T-helper 9 cell (primary cell): ENCODE measurements at regions not wholly inside any gene's neighbourhood (a gene's known extent, or its start where the extent isn't known, plus 50 kb on each side); places are given as distances from the start of the nearest gene placed in this dataset.

ENCODE experiments used
- DNase-seq: peaks from one replicate; pipeline ENCODE4 v3.0.0-alpha.2; 2020

DNA sequence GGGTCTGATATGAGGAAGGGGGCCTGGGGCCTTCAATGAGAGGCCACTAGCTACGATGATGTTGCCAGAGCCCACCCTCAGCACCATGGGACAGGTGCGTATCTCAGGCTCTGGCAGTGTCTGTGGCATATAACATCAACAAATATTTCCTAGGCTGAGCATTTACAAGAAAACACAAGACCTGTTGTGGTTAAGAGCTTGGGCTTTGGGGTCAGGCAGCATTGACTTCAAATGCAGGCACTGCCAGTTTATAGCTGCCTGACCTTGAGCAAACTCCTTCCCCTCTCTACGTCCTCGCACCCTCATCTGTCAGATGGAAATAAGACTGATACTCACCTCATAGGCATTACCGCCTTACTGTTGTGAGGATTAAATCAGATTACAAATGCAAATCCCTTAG lies 156.0 kb downstream of the KATNAL1 start:
- DNase-seq: no peak

DNA sequence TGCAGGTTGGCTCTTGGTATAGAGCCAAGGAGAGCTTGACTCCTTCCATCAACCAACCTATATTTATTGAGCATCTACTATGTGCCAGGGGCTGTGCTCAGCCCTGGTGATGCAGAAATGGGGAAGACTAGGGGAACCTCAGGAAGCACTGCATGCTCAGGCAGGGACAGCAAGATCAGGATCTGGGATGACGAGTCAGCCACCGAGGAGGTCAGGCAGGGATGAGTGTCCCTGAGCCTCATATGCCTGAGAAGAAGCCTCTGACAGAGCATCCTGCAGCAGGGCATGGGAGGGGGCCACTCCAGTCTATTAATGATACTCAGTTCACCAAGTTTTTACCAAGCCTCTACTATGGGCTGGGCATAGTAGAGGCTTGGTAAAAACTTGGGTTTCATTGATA lies 158.1 kb downstream of the KATNAL1 start:
- no peak for DNase-seq

DNA sequence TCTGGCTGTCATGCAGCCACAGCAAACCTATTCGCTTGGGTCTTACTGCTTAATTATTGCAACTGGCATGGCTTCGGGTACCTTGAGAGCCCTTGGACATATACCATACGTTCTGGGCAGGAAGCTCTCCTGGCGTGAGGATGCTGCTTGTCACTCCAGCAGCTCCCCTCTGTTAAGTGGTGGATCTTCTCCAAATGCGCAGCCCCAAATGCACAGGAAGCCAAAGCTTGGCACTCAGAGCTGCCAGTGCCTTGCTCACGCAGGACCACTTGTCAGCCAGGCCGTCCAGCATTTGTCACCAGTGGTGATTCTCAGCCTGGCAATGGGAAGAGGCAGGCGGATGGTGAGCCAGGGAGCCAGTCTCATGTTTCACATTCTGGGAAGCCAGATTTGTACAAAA lies 158.6 kb downstream of the KATNAL1 start:
- no peak for DNase-seq

DNA sequence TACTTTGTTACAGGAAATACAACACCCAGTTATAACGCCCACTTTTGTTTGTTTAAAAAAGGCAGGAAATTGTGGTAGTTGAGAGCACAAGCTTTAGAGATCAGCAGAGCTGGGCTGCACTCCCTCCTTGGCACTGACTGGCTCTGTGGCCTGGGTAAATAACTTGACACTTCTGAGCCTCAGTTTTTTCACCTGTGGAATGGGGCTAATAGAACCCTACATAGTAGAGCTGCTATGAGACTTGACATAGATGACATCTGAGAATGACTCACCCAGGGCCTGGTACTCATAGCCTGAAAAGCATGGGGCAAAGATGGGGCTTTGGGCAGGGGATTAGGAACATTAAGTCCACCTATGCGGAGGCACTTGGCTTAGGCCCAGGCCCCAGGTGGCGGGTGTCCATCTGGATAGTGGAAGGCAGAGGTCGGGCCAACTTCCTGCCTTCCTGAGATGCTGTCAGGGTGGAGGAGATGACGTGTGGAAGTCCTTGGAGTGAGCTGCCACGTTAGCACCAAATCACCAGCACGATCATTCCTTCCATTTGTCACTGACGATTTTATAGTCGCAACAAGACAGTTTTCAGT lies 159.1 kb downstream of the KATNAL1 start:
- peak; percentile 15 for DNase-seq

DNA sequence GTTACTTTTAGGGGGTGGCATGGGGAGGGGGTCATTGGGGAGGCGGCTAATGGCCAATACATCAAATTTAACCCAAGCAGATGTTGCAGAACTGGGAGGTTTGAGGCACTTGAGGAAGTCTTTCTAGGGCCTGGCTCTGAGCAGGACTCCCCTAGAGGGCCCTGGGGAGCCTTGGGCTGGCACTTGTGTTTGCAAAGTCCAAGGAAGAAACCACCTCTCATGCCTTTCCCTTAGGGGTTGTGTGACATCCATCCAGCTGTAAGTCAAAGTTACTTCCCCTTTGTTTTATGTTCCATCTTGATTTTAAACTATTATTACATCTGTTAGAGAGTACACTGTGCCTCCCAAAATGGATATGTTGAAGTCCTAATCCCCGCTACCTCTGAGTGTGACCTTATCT lies 159.9 kb downstream of the KATNAL1 start:
- no peak for DNase-seq

DNA sequence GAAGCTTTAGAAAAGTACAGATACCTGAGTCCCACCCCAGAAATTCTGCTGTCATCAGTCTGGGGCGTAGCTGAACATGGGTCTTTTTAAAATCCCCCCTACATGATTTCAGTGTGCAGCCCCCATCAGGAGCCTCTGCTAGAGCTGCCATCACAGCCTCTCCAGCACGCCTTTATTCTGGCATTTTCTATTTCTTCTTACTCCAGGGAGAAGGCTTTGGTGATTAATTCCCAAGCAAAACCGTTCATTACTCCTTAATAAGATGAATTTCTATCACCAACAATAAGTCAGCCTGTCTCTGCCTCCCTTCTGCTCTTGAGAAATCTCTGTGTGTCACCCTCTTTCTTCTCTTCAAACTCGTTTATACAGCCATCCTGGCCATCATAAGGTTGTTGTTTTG lies 160.3 kb downstream of the KATNAL1 start:
- DNase-seq: no peak

DNA sequence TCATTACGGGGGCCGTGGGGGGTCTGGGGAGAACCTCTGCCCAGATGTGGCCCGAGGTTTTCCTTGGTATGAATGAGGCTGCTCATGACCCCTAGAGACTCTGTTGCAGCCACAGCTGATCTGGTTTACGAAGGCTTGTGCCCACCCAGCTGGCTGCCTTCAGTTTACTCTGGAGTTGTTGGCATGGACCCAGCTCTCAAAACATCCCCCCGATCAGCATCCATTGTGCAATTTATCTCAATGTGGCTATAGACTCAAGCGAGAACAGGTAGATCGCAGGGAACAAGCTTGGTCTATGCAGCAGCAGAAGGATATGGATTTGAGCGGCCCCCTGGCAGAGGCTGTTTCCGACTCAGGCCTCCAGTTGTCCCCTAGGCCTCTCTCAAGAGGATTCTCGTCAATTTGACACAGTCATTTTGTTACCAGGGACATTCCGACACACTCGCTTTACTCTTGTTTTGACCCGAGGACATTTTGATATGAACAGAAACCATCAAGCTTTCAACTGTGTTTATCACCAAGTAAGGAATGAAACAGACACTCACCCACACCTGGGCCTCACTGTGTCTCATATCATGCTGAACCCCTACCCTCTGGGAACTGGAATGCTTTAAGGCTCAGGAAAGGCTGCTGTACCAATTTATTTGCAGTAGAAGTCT lies 161.5 kb downstream of the KATNAL1 start:
- DNase-seq: no peak

DNA sequence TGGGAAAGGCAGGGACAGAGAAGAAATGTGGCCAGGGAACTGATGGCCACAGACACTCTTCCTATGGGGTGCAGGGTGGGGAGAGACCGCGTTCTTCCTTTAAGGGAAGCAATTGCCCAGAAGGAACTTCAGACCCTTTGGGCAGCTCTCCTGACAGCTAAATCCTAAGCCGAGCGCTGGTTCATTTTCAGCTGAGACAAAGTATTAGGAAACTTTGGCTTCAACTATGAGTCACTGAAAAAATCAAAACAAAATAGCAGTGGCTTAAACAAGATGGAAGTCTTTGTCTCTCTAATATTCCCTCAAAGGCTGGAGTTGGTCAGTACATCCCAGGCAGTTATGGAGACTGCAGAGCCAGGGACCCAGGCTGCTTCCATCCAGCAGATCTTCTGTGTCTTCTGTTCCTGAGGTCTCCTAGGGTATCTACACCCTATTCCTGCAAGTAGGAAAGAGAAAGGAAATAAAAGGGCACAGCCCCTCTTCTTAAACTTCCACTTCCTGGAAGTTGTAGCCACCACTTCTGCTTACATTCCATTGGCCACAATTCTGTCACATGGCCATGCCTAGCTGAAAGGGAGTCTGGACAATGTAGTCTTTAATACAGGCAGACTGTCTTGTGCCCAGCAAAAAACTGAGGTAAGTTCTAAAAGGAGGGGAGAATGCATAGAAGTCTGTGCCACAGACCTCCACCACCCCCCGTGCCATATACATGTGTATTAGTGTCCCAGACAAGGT lies 163.5 kb downstream of the KATNAL1 start:
- no peak for DNase-seq

DNA sequence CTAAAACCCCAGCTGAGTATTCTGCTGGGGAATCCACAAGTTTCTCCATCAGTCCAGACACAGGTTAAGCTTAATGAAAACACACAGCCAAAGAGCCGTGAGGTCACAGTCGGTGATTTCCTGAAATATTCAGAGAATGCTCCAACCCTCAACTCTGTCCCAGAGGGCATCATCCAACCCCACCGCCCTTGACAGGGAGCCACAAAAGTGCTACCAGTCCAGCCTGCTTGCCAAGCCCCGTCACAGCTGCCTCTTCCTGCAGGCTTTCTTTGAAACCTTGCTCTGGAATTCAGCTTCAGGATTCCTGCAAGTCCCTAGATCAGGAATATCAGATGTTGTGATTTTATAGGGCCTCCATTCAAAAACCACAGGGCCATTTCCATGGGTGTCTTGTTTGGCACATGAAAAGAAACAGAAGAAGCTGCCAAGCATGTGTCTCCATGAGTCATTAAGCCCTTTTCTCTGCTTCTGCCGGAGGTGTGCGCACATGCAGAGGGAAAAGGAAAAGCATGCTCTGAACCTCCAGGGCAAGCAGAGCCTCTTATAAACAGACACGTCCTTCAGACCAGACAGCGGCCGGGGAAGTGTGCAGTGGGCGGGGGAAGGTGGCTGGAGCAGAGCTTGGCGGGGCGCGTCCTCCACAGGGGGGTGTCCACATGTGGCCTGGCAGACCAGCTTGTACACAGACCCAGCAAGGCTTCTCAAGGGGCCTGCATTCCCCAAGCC lies 164.7 kb downstream of the KATNAL1 start:
- no peak for DNase-seq

DNA sequence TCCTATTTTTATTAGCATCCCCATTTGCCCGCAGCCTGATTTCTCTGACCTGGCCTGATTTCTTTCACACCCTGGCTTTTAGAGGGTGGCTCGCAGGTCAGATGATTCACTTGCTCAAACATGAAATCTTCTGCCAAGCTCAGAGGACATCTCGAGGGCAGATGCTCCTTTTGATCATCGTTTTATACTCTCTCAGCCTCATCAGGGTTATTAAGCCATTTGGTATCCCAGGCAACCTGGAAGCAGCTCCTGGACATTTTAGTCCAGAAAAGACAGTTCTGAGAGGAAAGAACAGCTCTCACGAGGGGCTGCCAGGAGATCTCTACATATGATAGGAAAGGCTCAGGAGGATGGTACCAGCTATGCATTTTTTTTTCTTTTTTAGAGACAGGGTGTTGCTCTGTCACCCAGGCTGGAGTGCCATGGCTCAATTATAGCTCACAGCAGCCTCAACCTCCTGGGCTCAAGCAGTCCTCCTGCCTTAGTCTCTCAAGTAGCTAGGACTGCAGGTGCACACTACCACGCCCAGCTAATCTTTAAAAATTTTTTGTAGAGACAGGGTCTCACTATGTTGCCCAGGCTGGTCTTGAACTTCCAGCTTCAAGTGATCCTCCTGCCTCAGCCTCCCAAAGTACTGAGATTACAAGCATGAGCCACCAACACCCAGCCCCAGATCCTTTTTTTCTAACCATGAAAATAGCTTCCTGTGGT lies 165.4 kb downstream of the KATNAL1 start:
- no peak for DNase-seq

DNA sequence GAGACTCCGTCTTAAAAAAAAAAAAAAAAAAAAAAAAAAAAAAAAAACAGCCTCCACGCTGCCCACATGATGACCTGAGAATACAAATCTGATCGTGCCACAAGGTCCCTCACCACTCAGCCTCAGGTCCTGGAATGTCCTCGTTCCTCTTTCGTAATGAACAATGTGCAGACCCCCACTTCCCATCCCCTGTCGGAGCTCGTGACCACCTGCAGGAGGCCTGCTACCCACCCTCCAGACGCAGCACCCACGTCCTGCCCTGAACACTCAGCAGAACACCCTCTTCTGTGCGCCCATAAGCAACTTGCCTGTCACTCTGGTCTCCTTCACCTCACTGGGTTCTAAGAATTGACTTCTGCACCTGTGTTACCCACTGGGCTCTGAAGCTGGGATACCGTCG lies 166.4 kb downstream of the KATNAL1 start:
- no peak for DNase-seq

DNA sequence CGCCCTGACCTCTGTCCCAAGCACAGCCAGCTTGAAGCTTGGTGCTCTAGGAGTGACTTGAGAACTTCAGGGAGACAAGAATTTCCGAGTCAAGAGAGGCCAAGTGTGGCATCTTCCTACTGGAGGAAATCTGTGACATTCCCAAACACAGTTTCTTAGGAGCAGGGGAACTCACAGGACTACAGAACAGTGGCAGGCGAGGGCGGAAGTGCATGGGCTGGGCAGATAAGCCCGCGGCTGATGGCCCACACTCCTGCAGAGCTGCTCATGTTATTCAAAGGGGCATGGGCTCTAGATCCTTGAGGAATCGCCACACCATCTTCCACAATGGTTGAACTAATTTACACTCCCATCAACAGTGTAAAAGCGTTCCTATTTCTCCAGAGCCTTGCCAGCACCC lies 168.8 kb downstream of the KATNAL1 start:
- no peak for DNase-seq

DNA sequence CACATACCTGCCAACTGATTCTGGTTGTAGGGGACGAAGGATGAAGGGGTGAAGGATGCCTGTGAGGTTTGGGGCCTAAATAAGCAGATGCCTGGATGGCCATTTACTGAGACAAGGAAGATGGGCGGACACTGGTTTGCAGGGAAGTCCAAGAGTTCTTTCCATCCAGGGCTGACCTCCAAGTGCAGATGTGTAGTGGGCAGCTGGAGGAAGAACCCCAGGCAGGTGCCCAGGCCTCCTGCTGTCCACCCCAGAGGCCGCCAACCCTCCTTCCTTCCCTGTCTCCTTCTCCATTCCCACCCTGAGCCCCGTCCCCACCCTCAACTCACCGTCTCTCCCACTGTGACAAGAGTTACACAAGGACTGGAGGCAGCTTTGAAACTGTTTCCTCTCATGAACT lies 171.5 kb downstream of the KATNAL1 start:
- DNase-seq: no peak

DNA sequence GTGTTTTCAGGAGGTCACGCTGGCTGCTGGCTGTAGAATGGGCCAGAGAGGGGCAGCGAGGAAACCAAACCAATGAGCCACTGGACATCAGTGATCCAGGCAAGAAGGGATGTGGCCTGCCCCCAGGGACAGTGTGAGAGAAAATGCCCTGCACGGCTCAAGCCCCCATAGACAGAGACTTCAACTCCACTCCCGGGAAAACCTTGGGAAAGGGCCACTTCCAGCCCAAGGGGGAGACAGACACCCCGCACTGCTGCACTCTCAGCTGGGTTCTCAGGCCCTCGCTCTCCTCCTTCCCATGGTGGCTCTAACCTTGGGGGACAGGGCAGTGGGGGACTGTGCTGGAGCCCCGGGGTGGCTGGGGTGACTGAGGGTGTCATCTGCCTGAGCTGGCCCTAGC lies 172.0 kb downstream of the KATNAL1 start:
- no peak for DNase-seq

DNA sequence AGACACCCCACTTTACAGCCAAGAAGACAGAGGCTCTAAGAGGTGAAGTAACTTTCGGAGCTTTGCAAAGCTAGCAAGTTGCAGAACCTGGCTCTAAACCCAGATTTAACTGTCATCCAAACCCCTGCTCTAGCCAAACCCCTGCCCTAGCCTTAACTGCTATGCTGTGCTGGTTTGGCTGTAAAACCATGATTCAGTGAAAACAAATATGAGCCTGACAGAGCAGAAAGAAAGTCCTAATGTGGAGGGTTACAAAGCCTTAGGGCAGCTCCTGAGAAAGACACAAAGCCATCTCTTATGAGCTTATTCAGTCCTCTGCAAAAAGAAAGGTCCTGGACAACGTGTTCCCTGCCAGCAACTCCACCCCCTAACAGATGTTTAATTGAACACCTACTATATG lies 172.8 kb downstream of the KATNAL1 start:
- DNase-seq: no peak

DNA sequence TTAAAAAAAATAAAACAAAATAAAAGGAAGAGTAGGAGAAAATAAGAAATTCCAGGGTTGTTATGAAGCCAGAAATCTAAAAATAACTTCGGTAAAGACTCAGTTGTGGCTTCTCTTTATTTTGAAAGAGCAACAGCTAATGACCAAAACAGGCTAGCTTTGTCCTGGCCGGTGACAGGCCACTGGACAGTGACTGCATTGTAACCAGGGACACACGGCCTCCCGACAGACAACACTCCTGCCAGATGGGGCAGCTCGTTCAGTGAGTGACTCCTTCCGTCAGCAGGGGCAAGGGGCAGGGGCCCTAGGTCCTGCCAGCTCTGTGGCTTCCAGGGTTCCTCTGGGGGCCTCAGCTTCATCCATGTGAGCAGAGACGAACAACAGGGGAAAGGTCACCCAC lies 173.4 kb downstream of the KATNAL1 start:
- no peak for DNase-seq

DNA sequence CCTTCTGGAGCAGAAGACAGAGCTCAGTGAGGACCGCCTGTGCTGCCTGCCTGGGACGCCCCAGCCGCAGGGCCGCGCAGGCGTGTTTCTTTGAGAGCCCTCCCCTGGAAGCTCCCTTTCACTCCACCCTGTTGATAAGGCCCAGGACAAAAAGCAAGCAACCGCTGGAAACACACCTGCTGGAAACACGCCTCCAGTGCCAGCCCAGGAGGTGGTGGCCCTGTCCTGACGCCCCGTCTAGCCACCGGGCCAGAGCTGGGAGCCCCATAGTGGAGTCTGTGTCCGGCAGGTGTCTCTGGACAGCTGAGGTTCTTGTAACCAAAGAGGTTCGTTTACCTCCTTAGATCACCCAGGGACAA lies 173.8 kb downstream of the KATNAL1 start:
- DNase-seq: no peak

DNA sequence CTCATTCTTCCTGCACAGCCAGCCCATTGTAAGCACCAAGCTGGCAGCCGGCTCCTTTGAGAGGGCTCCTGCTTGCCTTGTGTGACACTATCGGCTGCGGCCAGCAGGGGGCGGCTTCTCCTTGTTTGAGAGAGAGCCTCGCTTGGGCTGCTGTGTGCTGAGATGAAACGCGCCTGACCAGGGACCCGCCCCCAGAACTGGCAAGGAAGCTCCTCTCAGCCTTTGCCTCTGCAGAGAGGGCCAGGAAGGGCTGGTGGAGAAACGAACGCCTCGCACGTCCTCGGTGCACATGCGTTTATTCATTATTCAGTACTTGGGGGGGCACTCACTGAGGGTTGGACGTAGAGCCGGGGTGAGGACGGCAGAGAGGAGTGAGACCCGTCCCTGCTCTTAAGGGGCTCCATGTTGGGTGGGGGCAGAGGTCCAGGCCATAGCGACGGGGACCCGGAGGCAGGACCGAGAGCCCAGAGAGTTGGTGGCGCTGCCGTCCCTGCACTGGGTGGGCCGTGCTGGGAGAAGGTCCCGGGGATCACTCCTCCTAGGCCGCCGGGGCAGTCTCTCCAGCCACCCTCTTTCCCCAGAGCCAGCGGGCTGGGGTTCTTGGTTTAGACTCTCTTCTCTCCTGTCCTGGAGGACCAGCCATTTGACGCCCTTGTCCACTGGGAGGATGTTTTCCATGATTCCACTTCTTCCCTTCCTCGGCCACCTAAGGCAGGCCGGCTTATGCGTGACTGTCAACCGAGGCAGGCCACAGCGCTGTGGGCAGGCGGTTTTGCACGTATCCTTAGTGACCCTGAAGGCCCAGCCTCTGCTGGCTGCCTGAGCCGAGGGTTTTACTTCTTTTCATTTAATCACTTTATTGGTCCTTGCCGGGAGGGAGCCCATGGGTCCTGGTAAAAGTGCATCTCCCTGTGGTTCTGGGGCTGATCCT lies 174.5 kb downstream of the KATNAL1 start:
- peak; percentile 98 for DNase-seq

DNA sequence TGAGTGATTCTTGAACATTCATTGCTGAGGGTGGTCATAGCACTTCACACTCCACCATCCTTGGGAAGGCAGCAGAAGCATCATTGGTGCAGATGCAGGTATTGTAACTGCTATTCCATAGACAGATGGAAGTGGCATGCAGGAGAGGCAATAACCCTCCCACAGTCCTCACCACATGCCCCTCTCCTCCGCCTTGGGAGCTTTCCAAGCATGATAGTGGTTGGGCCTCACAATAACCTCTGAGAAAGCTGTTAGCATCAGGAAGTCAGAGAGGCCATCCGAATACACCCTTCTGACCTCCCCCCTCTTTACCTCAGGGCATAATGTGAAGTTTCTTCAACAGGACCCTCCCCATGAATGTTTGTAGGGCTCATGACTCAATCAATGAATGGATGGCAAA lies 177.9 kb downstream of the KATNAL1 start:
- DNase-seq: no peak

DNA sequence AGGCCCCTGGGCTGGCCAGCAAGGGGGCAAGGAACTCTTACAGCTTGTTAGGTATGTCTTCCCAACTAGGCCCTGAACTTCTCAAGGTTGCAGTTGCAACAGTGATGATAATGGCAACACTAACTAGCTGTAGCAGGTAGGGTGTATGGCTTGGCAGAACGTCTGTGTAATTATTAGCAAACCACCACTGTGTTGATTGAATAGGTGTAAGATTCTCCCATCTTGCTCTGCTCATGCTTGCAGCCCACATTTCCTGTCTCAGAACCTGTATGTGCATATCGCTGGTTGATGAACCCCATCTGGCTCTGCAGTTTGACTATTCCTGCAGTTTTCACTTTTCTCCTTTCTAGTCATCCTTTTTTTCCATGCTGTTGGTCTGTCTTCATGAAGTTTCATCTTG lies 178.8 kb downstream of the KATNAL1 start:
- no peak for DNase-seq

DNA sequence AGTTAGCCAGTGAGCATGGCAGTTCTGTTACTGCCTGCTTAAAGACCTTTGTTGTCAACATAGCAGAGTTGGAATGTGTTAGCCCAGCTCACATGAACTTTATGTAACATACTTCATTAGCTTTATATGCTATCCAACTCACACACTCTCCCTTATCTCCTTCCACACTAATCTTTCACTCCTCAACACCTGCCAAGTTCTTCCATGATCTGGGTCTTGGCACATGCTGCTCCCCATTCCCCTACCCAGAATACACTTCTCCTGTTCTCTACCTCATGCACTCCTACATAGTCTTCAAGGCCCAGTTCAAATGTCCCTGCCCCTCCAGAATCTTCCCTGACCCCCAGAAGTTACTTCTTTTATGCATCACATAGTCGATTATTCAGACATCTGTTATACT lies 179.3 kb downstream of the KATNAL1 start:
- no peak for DNase-seq

DNA sequence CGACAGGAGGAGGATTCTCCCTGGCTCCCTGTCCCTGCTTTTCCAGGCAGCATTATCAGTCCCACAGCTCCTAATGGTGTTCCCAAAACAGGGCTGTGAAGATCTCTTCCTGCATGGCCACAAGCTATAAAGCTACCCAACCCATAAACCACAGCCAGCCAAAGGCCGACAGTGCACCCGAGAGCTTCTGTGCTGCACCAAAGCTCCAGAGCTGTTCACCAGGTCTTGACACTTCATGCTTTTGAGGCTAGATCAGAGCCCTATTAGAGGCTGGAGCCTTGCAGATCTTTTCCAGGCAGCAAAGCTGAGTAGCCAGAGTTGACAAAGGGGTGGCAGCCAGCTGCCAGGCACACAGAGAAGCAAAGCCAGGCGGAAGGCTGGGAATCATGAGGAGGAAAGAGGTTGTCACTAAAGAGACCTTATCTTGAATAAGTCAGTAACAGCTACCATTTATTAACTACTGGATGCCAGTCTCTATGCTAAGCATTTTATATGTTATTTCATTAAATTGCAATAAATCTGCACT lies 180.4 kb downstream of the KATNAL1 start:
- DNase-seq: no peak
